ENCODE measurements at regions not wholly inside any gene's neighbourhood (a gene's known extent, or its start where the extent isn't known, plus 50 kb on each side); places are given as distances from the start of the nearest gene placed in this dataset.

- DNase-seq (ENCODE audit: low read depth in 2 of 2): no peak
- H3K4me3 ChIP-seq (replicated peaks in 1 of 4; ENCODE audit: control extremely low read depth in 1 of 4, insufficient read depth in 1 of 4, low read depth in 3 of 4, low read length in 4 of 4): no peak overlapping the region
- no peak overlapping the region for H3K27ac ChIP-seq (ENCODE audit: insufficient read depth, low read length)
- no peaks in the 10 kb centered on the region for H3K4me1 ChIP-seq (ENCODE audit: control insufficient read depth, extremely low read depth, insufficient read depth, low read length)
- H3K4me2 ChIP-seq (ENCODE audit: extremely low read depth, insufficient read depth, low read length): no peak overlapping the region
- H3K27me3 ChIP-seq (ENCODE audit: control insufficient read depth, insufficient read depth, low read length): no peaks in the 10 kb centered on the region
- H4K20me1 ChIP-seq (ENCODE audit: control insufficient read depth, extremely low read depth, insufficient read depth, low read length): no peaks in the 10 kb centered on the region
- no peak overlapping the region for H3K9ac ChIP-seq (ENCODE audit: insufficient read depth, low read length)
- no peak overlapping the region for H2AFZ ChIP-seq (ENCODE audit: low read length)
- TF ChIP-seq CTCF (conservative IDR thresholded peaks at IDR 0.05 in 1 of 2, IDR thresholded peaks at IDR 0.05 in 1 of 2; ENCODE audit: low read depth in 1 of 2, low read length in 2 of 2) (no peak), EZH2 (IDR thresholded peaks at IDR 0.05; ENCODE audit: low read length, missing control alignments) (no peak)
- no peaks in the 10 kb centered on the region for H3K79me2 ChIP-seq (ENCODE audit: control insufficient read depth, insufficient read depth, low read length)
- H3K36me3 ChIP-seq (ENCODE audit: control insufficient read depth, insufficient read depth, low read length): no peaks in the 10 kb centered on the region
- no peaks in the 10 kb centered on the region for H3K9me3 ChIP-seq (ENCODE audit: control insufficient read depth, insufficient read depth, low read depth, low read length)
These were observed 52.5 kb upstream of the C11orf58 start for GRCh38 chr11:16685914-16686313.

GRCh38 chr11:16678466-16679116 lies 59.9 kb upstream of the C11orf58 start:
- H3K36me3 ChIP-seq (ENCODE audit: control insufficient read depth, insufficient read depth, low read length): no peaks in the 10 kb centered on the region
- no peak overlapping the region for H3K4me3 ChIP-seq (replicated peaks in 1 of 4; ENCODE audit: control extremely low read depth in 1 of 4, insufficient read depth in 1 of 4, low read depth in 3 of 4, low read length in 4 of 4)

GRCh38 chr11:16669799-16670415 lies 68.5 kb upstream of the C11orf58 start:
- no peaks in the 10 kb centered on the region for H3K27me3 ChIP-seq (ENCODE audit: control insufficient read depth, insufficient read depth, low read length)
- H3K36me3 ChIP-seq (ENCODE audit: control insufficient read depth, insufficient read depth, low read length): no peaks in the 10 kb centered on the region
- no peak overlapping the region for H3K4me2 ChIP-seq (ENCODE audit: extremely low read depth, insufficient read depth, low read length)
- TF ChIP-seq CTCF (conservative IDR thresholded peaks at IDR 0.05 in 1 of 2, IDR thresholded peaks at IDR 0.05 in 1 of 2; ENCODE audit: low read depth in 1 of 2, low read length in 2 of 2): no peak
- no peak for TF ChIP-seq EZH2 (IDR thresholded peaks at IDR 0.05; ENCODE audit: low read length, missing control alignments)
- H3K27ac ChIP-seq (ENCODE audit: insufficient read depth, low read length): no peak overlapping the region
- H3K4me3 ChIP-seq (replicated peaks in 1 of 4; ENCODE audit: control extremely low read depth in 1 of 4, insufficient read depth in 1 of 4, low read depth in 3 of 4, low read length in 4 of 4): no peak overlapping the region
- H2AFZ ChIP-seq (ENCODE audit: low read length): no peak overlapping the region
- H3K79me2 ChIP-seq (ENCODE audit: control insufficient read depth, insufficient read depth, low read length): no peaks in the 10 kb centered on the region
- no peaks in the 10 kb centered on the region for H4K20me1 ChIP-seq (ENCODE audit: control insufficient read depth, extremely low read depth, insufficient read depth, low read length)
- peak; percentile 24 to 85 for DNase-seq (ENCODE audit: low read depth in 2 of 2)
- H3K9ac ChIP-seq (ENCODE audit: insufficient read depth, low read length): no peak overlapping the region
- no peaks in the 10 kb centered on the region for H3K9me3 ChIP-seq (ENCODE audit: control insufficient read depth, insufficient read depth, low read depth, low read length)
- H3K4me1 ChIP-seq (ENCODE audit: control insufficient read depth, extremely low read depth, insufficient read depth, low read length): no peaks in the 10 kb centered on the region

More at GRCh38 chr11:16678466-16679116, 59.9 kb upstream of the C11orf58 start:
- Histone ChIP-seq H3K4me2 (ENCODE audit: extremely low read depth, insufficient read depth, low read length) (no peak overlapping the region), H3K9me3 (ENCODE audit: control insufficient read depth, insufficient read depth, low read depth, low read length) (no peaks in the 10 kb centered on the region), H4K20me1 (ENCODE audit: control insufficient read depth, extremely low read depth, insufficient read depth, low read length) (no peaks in the 10 kb centered on the region), H3K79me2 (ENCODE audit: control insufficient read depth, insufficient read depth, low read length) (no peaks in the 10 kb centered on the region), H2AFZ (ENCODE audit: low read length) (no peak overlapping the region), H3K27me3 (ENCODE audit: control insufficient read depth, insufficient read depth, low read length) (no peaks in the 10 kb centered on the region), H3K4me1 (ENCODE audit: control insufficient read depth, extremely low read depth, insufficient read depth, low read length) (no peaks in the 10 kb centered on the region), H3K27ac (ENCODE audit: insufficient read depth, low read length) (no peak overlapping the region), H3K9ac (ENCODE audit: insufficient read depth, low read length) (no peak overlapping the region)
- TF ChIP-seq EZH2 (IDR thresholded peaks at IDR 0.05; ENCODE audit: low read length, missing control alignments) (no peak), CTCF (conservative IDR thresholded peaks at IDR 0.05 in 1 of 2, IDR thresholded peaks at IDR 0.05 in 1 of 2; ENCODE audit: low read depth in 1 of 2, low read length in 2 of 2) (no peak)
- DNase-seq (ENCODE audit: low read depth in 2 of 2): no peak

All from fibroblast of lung (primary cell).